Vagina (tissue), 2 donors: ENCODE measurements at regions not wholly inside any gene's neighbourhood (a gene's known extent, or its start where the extent isn't known, plus 50 kb on each side); places are given as distances from the start of the nearest gene placed in this dataset.

Experiments used
- POLR2A ChIP-seq, 2 donors: fragments of 450-650 bp; IDR thresholded peaks; one replicate each; pipeline ENCODE4 v1.6.1; 2017; ENCODE audit warnings: antibody characterized with exemption in 2 of 2, mild to moderate bottlenecking in 2 of 2, moderate library complexity in 2 of 2
- POLR2AphosphoS5 ChIP-seq, 2 donors: sonication (generic); formaldehyde crosslinking; IDR thresholded peaks; one replicate each; pipeline ENCODE4 v1.9.0; 2017; ENCODE audit warnings: antibody characterized with exemption in 2 of 2, mild to moderate bottlenecking in 2 of 2, low read depth in 1 of 2; ENCODE audit not compliant: insufficient read depth in 1 of 2

- TF ChIP-seq POLR2AphosphoS5 (IDR thresholded peaks at IDR 0.05; ENCODE audit: insufficient read depth in 1 of 2, low read depth in 1 of 2) (no peak), POLR2A (IDR thresholded peaks at IDR 0.05) (no peak)
These were observed 201.1 kb upstream of the GATA6 start for GRCh38 chr18:21968338-21968737.
